Osteoblast (primary cell): ENCODE measurements at regions not wholly inside any gene's neighbourhood (a gene's known extent, or its start where the extent isn't known, plus 50 kb on each side); places are given as distances from the start of the nearest gene placed in this dataset.

ENCODE experiments used
- DNase-seq: peaks from one replicate; pipeline ENCODE4 v3.0.0; 2011; ENCODE audit warnings: low spot score, mixed read lengths; ENCODE audit not compliant: insufficient read length; ENCODE audit errors: missing footprints
- H2AFZ ChIP-seq: 2 replicates; pipeline ENCODE4 v1.6.0; 2011; ENCODE audit warnings: mild to moderate bottlenecking, low read length
- H3K27ac ChIP-seq: 2 replicates; pipeline ENCODE4 v1.5.1; 2011; ENCODE audit warnings: mild to moderate bottlenecking, low read depth, low read length, moderate library complexity
- H3K27me3 ChIP-seq: 2 replicates; pipeline ENCODE4 v1.6.0; 2012; ENCODE audit warnings: mild to moderate bottlenecking, control low read depth, inconsistent platforms, low read length, moderate library complexity; ENCODE audit not compliant: insufficient read depth
- H3K36me3 ChIP-seq: 2 replicates; pipeline ENCODE4 v1.5.1; 2011; ENCODE audit warnings: mild to moderate bottlenecking, low read length, control low read depth, moderate library complexity; ENCODE audit not compliant: insufficient read depth
- H3K4me1 ChIP-seq: 2 replicates; pipeline ENCODE4 v1.5.1; 2011; ENCODE audit warnings: mild to moderate bottlenecking, low read length, control low read depth, moderate library complexity; ENCODE audit not compliant: insufficient read depth
- H3K4me2 ChIP-seq: 2 replicates; pipeline ENCODE4 v1.6.0; 2011; ENCODE audit warnings: mild to moderate bottlenecking, low read length; ENCODE audit not compliant: insufficient read depth
- H3K4me3 ChIP-seq: fragments of 200-600 bp; sonication (generic); 3 replicates; pipeline ENCODE4 v1.5.1; 2012; ENCODE audit warnings: mild to moderate bottlenecking, low read length, inconsistent platforms; ENCODE audit not compliant: insufficient read depth
- H3K79me2 ChIP-seq: 2 replicates; pipeline ENCODE4 v1.6.0; 2012; ENCODE audit warnings: mild to moderate bottlenecking, low read length, control low read depth, inconsistent platforms; ENCODE audit not compliant: insufficient read depth
- H3K9me3 ChIP-seq: 2 replicates; pipeline ENCODE4 v1.5.1; 2011; ENCODE audit warnings: low read depth, low read length, control low read depth
- H4K20me1 ChIP-seq: 2 replicates; pipeline ENCODE4 v1.6.0; 2012; ENCODE audit warnings: mild to moderate bottlenecking, low read length, control low read depth; ENCODE audit not compliant: insufficient read depth
- TF ChIP-seq, protein P1 (sequence below): IDR thresholded peaks from 2 replicates; pipeline ENCODE4 v1.5.1; 2011; ENCODE audit warnings: mild to moderate bottlenecking, low read depth, low read length, moderate library complexity; ENCODE audit errors: extremely low read depth

- Histone ChIP-seq H3K4me1 (no peaks in the 10 kb centered on the region), H4K20me1 (no peaks in the 10 kb centered on the region), H3K4me3 (peak overlapping the region; percentile 43), H3K9me3 (no peaks in the 10 kb centered on the region), H3K4me2 (peak overlapping the region; percentile 48), H3K27me3 (peaks cover 3% of the 10 kb centered on the region), H3K36me3 (no peaks in the 10 kb centered on the region), H3K27ac (no peak overlapping the region), H2AFZ (no peak overlapping the region), H3K79me2 (no peaks in the 10 kb centered on the region)
- TF ChIP-seq, protein P1, sequence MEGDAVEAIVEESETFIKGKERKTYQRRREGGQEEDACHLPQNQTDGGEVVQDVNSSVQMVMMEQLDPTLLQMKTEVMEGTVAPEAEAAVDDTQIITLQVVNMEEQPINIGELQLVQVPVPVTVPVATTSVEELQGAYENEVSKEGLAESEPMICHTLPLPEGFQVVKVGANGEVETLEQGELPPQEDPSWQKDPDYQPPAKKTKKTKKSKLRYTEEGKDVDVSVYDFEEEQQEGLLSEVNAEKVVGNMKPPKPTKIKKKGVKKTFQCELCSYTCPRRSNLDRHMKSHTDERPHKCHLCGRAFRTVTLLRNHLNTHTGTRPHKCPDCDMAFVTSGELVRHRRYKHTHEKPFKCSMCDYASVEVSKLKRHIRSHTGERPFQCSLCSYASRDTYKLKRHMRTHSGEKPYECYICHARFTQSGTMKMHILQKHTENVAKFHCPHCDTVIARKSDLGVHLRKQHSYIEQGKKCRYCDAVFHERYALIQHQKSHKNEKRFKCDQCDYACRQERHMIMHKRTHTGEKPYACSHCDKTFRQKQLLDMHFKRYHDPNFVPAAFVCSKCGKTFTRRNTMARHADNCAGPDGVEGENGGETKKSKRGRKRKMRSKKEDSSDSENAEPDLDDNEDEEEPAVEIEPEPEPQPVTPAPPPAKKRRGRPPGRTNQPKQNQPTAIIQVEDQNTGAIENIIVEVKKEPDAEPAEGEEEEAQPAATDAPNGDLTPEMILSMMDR = no peak
- no peak for DNase-seq
Measured at GRCh38 chr11:115659061-115659963, 155.1 kb upstream of the CADM1 start.

- H2AFZ ChIP-seq = no peak overlapping the region
- no peaks in the 10 kb centered on the region for H3K9me3 ChIP-seq
- H3K4me2 ChIP-seq = no peak overlapping the region
- no peaks in the 10 kb centered on the region for H3K36me3 ChIP-seq
- H3K27me3 ChIP-seq = peaks cover 3% of the 10 kb centered on the region
- no peak overlapping the region for H3K27ac ChIP-seq
- no peaks in the 10 kb centered on the region for H4K20me1 ChIP-seq
- H3K79me2 ChIP-seq = no peaks in the 10 kb centered on the region
- no peak overlapping the region for H3K4me3 ChIP-seq
- DNase-seq = no peak
- H3K4me1 ChIP-seq = no peaks in the 10 kb centered on the region
- TF ChIP-seq, protein P1 = no peak
Measured at GRCh38 chr11:115657586-115657985, 153.4 kb upstream of the CADM1 start.

DNA sequence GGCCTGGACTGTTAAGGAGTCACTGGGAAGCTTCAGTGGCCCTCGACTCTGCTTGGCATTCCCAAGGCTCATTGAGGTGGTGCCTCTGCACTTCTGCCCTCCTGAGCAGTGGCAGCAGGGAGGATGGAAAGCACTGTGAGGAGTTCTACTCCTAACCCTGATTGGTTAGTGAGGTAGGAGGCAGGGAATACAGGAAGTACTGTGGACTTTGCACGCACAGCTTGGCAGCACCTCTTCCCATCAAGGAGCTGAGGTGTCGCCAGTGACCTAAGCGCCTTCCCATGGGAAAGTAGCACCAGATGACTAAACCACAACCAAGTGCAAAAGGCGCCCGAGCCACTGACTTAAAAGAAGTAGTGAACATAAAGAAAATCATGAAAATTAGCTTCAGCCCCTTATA is 152.5 kb upstream of the CADM1 start:
- Histone ChIP-seq H4K20me1 (no peaks in the 10 kb centered on the region), H3K9me3 (no peaks in the 10 kb centered on the region), H3K27me3 (peaks cover 3% of the 10 kb centered on the region)

DNA sequence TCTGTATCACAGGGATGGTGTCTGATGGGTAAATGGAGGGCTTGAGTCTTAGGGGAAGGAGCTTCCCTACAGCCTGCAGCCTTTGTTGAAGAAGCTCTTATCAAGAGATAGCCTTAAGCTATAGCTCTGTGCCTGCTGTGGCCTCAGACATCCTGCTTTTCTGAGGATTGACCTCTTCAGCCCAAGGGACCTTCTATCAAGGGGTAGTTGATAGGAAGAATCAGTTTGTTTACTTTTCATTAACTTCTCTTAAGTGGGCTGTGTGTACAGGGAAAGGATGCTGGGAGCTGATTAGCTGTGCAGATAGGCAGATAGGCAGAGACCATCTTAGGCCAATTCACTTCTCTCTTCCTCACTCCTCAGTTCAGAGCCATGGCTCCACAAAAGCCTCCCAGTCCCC is 151.8 kb upstream of the CADM1 start:
- Histone ChIP-seq H3K27ac (no peak overlapping the region), H3K4me2 (no peak overlapping the region), H3K79me2 (no peaks in the 10 kb centered on the region), H3K9me3 (no peaks in the 10 kb centered on the region), H3K27me3 (peaks cover 3% of the 10 kb centered on the region), H3K36me3 (no peaks in the 10 kb centered on the region), H3K4me1 (no peaks in the 10 kb centered on the region), H3K4me3 (no peak overlapping the region), H2AFZ (no peak overlapping the region), H4K20me1 (no peaks in the 10 kb centered on the region)
- TF ChIP-seq, protein P1 = no peak
- DNase-seq = no peak

More for the DNA sequence above, 152.5 kb upstream of the CADM1 start:
- TF ChIP-seq, protein P1 = no peak
- DNase-seq = no peak
- H2AFZ ChIP-seq = no peak overlapping the region
- no peak overlapping the region for H3K4me3 ChIP-seq
- H3K36me3 ChIP-seq = no peaks in the 10 kb centered on the region
- no peak overlapping the region for H3K27ac ChIP-seq
- no peaks in the 10 kb centered on the region for H3K4me1 ChIP-seq
- H3K79me2 ChIP-seq = no peaks in the 10 kb centered on the region
- no peak overlapping the region for H3K4me2 ChIP-seq
